HG03139 (cell line): ENCODE measurements at regions not wholly inside any gene's neighbourhood (a gene's known extent, or its start where the extent isn't known, plus 50 kb on each side); places are given as distances from the start of the nearest gene placed in this dataset.

Experiments
- ATAC-seq: cut with Tn5 transposase; IDR thresholded peaks from one replicate; pipeline ENCODE4 v1.9.1; 2021; ENCODE audit not compliant: unreplicated experiment

DNA sequence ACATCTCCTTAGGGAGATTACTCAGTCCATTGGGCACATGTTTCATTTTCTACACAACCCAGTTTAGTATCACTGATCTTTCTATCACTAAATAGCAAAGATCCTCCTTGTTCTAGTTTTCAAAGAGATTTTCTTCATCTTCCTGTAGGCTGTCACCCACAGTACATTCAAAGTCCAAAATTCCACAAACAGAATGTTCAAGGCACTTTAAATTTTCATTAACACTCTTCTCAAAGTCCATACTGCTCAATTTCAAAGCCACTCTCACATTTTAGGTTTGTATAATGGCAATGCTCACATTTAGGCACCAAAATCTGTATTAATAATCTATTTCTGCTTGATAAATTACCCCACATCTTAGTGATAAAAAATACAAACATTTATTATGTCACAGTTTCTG is 152.8 kb downstream of the FSIP2 start:
- ATAC-seq: no peak

DNA sequence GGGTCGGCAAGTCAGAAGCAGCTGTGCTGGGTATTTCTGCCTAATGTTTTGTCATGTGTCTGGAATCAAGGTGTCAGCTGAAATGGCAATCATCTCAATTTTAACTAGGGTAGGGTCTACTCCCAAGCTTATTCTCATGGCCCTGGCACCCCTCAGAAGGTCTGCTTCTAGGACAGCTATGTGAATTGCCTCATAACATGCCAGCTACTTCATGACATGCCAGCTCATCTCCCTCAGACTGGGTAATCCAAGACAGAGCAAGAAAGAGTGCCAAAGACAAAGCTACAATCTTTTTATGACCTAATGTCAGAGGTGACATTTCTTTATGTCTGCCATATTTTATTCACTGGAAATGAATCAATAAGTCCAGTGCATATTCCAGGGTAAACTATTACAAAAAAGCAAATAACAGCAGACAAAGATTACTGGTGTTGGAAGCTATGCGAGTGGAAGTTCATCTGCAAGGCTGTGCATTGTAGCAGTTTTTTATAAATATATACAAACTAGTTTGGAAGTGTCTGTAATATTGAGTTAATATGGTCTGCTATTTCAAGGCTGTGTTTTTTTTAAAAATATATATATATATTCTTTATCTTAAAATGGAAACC is 153.3 kb downstream of the FSIP2 start:
- ATAC-seq: no peak

DNA sequence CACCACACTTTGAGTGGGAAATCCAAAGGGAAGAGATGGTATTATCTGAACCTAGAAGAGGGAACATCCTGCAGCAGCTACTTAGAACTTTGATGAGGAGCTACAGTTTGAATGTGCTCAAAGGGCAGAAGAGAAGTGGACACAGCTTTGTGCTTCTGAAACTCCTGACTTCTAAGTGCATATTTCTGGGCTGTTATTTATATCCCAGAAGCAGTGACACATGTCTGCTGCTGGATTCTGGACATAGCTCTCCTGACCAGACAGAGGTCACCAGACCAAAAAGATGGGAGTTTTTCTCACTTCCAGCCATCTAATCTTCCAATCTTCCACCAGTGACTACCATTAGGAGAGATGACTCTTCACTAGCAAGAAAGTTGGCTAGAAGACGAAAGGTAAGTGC is 153.9 kb downstream of the FSIP2 start:
- no peak for ATAC-seq

DNA sequence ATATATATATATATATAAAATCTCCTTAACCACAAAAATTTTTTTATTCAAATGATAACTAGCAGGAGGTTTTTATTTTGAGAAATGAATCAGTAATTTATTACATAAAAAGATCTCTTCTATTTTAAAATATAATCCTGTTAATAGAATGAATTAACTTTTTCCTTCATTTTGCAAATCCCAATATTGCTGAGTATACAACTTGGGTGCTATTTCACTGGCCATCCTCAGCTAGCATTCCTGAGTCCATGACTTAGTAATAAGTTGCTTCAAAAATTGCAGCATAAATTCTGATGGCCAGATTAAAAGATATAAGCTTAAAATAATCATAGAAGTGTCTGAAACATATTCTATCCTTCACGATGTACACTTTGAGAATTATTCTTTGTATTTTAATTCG is 155.6 kb downstream of the FSIP2 start:
- ATAC-seq: no peak

DNA sequence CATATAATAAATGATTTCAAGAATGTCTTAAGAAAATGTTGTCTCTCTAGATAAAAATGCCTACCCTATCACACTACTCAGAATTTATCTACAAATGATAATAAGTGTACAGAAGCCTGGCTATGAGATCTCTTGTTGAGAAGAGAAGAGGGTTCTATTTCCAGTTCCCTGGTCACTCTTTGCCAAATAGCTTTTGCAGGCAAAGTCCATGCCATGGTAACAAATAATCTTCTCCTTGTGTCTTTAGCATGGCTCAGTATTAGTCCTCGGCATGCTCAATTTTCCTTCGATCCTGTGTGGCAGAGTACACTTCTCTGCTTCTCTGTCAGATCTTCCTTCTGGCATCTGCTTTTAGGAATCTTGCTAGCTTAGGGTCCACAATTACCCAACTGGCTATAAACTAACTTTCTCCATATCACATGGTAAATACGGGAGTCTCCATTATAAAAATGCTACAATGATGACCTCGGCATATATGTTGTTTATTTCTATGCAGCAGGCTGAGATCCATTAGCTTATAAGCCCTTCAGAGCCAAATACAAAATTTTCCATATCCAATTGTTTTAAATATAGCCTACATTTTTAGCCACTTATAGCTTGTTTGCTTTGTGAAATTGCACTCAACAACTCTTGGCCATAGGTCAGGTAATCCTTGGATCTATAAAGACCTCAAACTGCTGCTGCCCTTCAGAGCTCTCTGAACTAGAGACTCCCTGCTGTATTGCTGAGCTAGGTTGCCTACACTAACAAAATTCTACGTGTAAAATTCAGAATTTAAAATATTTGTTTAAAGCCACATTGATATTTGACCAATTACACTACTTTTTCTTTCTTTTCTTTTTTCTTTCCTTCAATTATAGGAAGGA is 157.5 kb downstream of the FSIP2 start:
- ATAC-seq: no peak

DNA sequence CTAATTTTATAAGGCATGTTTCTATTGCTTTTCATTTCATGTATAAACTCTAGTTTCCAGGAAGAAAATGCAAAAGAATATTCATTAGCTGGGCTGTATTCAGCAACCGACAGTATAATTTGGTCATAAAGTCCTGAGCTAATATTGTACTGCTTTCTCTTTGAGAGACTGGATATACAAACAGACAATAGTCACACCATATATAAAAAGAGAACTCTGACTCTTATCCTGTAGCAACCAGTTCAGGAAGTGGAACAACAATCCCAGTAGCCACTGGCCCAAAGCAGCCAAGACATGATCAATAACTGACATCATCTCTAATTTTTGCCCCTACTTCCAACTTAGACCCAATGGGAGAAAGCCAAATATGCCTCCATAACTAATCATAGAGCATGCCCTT is 160.8 kb downstream of the FSIP2 start:
- ATAC-seq: no peak

DNA sequence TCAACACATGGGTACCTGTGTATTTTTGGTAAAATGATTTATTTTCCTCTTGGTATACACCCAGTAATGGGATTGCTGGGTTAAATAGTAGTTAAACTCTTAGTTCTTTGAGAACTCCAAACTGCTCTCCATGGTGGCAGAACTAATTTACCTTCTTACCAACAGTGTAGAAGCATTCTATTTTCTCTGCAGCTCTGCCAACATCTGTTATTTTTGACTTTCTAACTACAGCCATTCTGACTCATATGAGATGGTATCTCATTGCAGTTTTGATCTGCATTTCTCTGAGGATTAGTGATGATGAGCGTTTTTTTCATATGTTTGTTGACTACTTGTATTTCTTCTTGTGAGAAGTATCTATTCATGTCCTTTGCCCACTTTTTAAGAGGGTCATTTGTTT is 180.6 kb downstream of the FSIP2 start:
- ATAC-seq: no peak

DNA sequence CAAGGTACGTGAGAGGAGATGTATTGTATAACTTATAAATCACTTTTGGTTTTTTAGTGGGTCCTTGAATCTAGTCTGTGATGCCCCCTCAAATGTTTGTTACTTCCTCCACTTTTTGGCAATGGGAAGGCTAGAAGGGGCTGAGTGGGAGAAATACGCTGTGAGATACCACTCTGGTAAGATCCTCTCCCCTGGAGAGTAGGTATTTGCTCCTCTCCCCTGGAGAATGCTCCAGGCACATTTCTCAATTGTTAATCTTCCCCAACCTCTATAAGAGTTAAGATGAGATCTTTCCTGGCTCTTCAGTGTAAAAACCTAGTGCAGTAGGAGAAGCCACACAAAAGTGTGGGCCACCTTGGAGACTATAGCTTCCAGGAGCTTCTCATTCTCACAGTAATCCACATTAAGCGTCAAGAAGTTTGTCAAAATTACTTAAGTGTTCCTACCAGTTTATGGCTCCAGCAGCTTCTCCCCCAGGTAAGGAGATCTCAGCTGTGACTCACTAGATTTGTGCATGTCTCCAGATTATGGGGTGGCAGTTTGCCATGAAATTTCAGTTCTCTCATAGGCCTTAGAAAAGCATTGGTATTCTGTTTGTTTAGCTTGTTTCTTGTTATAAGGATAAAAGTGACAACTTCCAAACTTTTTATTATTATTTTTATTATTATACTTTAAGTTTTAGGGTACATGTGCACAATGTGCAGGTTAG is 182.6 kb downstream of the FSIP2 start:
- no peak for ATAC-seq

DNA sequence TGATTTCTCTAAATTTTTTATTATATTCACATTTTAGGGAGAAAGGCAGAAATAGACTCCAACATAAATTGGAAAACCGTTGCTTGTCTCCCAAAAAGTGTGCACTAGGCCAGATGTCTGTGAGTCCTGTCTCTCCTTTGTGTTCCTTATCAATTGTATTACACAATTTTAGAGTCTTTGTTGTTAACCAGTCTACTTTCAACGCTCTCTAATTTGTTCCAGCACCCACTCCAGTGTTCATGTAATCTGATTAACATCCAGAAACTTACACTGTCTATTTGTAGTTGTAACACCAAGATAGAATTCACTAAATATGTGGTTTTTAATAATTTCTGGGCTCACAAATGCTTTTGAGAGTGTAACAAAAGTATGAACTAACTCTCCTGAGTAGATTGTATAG is 195.6 kb downstream of the FSIP2 start:
- ATAC-seq: no peak

DNA sequence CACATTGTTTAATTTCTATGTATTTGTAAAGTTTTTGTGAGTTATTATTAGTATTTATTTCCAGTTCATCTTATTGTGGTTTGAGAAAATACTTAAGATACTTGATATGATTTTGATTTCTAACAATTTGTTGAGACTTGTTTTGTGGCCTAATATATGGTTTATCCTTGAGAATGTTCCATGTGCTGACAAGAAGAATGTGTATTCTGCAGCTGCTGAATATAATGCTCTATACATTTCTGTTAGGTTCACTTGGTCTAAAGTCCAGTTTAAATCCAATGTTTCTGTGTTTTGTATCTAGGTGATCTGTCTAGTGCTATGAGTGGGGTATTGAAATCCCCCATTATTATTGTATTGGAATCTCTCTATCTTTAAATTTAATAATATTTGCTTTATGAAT is 201.3 kb downstream of the FSIP2 start:
- ATAC-seq: no peak

DNA sequence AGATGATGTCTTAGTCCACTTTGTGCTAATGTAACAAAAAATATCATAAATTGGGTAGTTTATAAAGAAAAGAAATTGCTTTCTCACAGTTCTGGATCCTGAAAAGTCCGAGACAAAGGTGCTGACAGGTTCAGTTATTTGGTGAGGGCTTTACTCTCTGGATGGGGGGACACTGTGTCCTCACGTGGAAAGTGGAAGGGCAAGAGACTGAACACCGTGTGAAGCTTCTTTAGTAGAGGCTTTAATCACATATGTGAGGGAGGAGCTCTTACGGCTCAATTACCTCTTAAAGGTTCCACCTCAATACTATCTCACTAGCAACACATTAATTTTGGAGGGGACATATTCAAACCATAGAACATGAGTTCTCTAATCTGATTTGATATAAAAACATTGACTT is 204.3 kb downstream of the FSIP2 start:
- ATAC-seq: no peak

DNA sequence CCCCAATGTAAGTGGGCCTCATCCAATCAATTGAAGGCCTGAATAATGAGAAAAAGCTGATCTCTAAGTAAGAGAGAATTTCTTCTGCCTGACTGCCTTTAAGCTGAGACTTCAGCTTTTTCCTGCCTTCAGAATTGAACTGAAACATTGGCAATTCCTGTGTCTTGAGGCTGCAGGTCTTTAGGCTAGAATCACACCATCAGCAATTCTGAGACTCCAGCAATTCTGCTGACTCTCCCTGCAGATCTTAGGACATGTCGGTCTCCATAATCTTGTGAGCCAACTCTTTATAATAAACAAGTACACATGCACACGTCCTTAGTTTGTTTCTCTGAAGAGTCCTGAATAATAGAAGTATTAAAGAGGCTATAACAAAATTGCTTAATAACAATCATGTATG is 209.1 kb downstream of the FSIP2 start:
- no peak for ATAC-seq

DNA sequence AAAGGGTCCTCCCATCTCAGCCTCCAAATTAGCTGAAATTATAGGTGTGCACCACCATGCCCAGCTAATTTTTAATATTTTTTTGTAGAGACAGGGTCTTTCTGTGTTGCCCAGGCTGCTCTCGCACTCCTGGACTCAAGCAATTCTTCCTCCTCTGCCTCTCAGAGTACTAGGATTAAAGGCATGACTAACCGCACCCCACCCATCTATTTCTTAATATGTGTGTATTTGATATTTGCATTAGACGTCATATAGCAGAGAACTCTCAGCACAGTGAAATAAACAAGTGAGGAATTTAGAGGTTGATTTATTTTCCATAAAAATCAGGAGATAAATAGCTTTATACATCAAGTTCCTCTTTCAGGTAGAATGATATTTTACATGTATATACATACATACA is 213.5 kb downstream of the FSIP2 start:
- ATAC-seq: no peak

DNA sequence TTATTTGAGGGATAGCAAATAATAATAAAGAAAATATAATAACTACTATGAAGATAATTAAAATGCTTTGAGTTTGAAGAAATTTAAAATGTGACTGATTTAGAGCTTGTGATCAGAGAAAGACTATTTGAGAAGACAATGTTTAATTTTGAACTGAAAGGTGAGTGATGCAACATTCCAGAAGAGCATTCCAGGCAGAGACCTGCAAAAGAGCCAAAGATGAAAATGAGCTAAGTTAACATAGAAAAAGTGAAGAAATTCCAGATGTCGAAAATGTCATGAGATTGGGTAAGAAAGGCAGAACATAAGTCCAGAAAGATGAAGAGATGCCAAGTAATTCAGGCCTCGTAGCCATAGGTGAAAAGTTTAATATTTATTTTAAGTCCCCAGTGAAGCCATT is 215.8 kb downstream of the FSIP2 start:
- ATAC-seq: no peak

DNA sequence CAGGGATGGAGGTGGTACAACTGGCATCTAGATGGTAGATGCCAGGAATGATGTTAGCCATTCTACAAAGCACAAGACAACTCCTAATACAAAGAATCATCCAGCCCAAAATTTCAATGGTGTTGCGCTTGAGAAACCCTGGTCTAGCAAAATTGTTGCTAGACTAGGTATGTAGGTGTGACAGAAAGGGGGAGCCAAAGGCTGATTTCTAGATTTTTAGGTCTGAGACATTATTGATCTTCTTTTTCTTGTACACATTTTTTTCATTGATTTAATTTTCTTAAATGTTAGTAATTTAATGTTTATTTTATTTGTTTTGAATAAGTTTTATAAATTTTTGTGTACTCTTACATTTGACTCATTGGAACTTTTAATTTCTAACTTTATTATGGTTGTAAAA is 216.4 kb downstream of the FSIP2 start:
- no peak for ATAC-seq

DNA sequence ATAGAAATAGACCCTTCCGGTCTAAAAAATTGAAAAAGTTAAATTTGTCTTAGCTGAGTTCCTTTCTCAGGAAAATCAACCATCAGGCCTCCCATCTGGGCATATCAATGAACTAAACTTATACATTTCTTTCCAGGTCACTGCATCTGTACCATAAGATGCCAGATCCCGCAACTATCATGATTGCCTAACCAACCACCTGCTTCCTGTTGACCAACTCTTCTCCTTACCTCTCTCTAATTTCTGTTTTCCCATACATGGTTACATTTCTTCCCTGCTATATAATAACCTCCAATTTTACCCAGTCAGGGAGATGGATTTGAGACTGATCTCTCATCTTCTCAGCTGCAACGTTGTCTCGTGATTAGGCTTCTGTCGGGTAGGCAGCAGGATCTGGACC is 228.7 kb downstream of the FSIP2 start:
- ATAC-seq: no peak

DNA sequence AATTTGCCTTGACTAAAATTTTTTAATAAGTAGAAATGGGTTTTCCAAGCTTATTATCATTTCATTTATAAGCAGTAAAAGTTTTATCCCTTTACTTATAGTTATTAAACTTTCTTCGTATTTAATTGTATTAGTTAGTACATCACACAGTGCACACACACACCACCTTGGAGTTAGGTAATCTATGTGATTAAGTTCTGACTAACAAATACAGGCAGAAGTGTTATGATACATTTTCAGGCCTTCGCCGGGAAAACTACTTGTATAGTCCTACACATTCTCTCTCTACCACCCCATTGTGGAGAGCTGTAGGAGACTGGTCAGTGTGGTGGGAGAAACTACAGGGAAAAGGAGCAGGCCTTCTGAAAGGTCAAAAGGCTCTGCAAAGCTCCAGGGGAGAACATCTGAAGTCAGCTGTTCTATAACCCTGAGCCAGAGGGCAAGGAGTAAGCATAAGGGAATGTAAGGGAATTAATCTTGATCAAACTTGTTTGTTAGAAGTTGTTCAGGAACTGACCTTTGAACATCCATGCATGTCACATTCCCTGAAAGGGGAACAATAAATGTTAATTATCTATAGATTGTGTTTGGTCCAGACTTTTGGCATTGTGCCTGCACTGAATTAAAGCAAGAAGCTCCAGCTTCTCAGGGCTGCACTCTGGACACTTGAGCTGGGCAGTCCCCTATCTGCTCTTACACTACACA is 231.7 kb downstream of the FSIP2 start:
- ATAC-seq: no peak

DNA sequence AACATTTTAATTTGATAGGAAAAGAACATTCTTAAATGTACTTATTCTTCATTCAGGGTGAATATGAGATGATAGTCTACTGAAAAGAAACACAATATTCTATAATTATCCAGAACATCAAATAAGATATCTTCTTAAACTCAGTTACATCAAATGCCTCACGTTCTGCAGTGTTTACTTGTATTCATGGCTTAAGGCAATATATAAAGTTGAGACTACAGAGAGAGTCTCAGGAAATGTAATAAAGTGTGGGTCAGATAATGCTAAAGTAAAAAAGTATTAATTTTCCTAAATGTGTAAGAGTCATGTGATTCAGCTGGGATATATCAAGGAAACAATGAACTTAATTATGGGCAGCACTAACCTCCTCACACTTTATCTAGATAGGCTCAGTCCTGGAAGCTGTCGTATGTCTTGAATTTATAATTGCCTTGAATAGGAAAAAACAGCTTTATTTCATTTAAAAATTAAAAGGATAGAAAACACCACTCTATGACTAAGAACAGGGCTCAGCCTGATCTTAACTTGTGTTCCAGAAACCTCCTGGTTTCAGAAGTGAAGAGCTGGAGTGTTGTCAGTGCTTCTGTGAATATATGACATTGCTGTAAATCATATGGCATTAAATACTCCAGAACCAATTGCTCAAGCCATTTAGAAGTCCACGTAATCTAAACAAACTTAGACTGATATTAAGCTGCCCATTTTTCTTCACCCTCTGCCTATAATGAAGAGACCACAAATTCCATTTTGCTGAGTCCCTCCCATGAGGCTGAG is 240.2 kb downstream of the FSIP2 start:
- no peak for ATAC-seq

DNA sequence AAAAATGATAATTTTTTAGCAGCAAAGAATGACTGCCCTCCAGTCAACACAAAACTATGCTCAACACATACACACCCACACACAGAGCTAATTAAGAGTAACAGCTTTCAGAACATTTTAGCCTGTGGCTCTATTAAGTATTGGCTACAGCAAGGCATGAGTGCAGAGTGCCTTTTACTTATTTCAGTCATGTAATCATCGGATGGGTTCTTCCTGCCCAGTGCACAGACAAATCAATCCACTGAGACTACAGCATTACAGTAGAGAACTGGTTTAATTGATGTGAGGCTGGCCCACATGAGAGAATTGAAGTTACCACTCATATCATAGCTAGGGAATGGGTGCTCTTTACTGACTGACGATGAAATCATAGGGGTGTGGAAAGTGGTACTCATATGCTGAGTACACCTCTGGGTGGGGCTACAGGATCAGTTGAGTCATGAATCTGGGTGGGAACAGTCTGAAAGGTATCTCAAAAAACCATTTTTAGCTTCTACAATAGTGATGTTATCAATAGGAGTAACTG is 241.0 kb downstream of the FSIP2 start:
- no peak for ATAC-seq

DNA sequence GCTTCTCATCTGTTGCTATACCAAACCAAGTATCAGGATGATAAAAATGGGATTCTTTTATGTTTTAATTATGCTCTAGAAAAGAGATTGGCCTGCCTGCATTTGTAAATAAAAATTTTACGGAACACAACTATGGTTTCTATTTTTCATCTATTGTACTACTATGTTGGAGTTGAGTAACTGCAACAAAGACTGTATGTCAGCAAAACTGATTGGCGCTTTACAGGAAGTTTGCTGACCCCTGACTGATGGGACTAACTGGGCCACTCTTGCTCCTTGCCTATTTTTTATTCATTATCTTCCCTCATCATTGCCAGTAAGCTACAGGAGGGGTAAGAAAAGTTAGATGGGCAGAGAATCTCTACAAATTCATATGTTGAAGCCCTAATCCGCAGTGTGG is 242.3 kb downstream of the FSIP2 start:
- ATAC-seq: no peak

DNA sequence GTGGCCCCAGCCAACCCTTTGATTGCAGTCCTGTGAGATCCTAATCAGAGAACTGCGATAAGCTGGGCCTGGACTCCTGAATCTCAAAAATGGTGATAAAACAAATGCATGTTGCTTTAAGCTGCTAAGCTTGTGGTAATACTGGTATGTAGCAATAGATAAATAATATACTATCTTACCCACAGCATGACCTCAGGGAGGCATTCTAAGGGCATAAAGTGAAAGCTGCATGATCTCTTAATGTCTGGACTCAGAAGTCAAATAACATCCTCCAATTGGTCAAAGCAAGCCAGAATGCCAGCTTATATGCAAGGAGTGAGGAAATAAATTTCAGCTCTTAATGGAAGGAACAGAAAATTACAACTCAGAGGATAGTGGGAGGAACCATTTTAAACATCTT is 246.1 kb downstream of the FSIP2 start:
- no peak for ATAC-seq
